ENCODE measurements at regions not wholly inside any gene's neighbourhood (a gene's known extent, or its start where the extent isn't known, plus 50 kb on each side); places are given as distances from the start of the nearest gene placed in this dataset.

GRCh38 chr12:19572920-19573558 lies 133.7 kb downstream of the AEBP2 start:
- intact Hi-C loops (cut with DNase I), result loop anchor here (5.0 kb wide), 1 partner anchor 69 kb away; no protein-coding TSS in a partner anchor
- H3K36me3 ChIP-seq, result no peaks in the 10 kb centered on the region
- H3K4me3 ChIP-seq, result no peak overlapping the region
- peak; percentile 34 for DNase-seq
- H3K9ac ChIP-seq (ENCODE audit: low read depth in 2 of 2, low read length in 2 of 2), result no peak overlapping the region
- H3K4me1 ChIP-seq, result no peaks in the 10 kb centered on the region
- no peaks in the 10 kb centered on the region for H3K9me3 ChIP-seq
- peak; percentile 19 for TF ChIP-seq CTCF (IDR thresholded peaks at IDR 0.05)
- H3K27ac ChIP-seq, result no peak overlapping the region
- no peaks in the 10 kb centered on the region for H3K27me3 ChIP-seq

- no peak for TF ChIP-seq CTCF (IDR thresholded peaks at IDR 0.05)
- no peak overlapping the region for H3K9ac ChIP-seq (ENCODE audit: low read depth in 2 of 2, low read length in 2 of 2)
- H3K27ac ChIP-seq, result no peak overlapping the region
- intact Hi-C loops (cut with DNase I), result loop anchor here (5.0 kb wide), 1 partner anchor 68 kb away; no protein-coding TSS in a partner anchor
- H3K4me1 ChIP-seq, result no peaks in the 10 kb centered on the region
- H3K27me3 ChIP-seq, result no peaks in the 10 kb centered on the region
- no peaks in the 10 kb centered on the region for H3K36me3 ChIP-seq
- no peaks in the 10 kb centered on the region for H3K9me3 ChIP-seq
- no peak overlapping the region for H3K4me3 ChIP-seq
- no peak for DNase-seq
Observed at GRCh38 chr12:19573866-19574265, 134.6 kb downstream of the AEBP2 start.

GRCh38 chr12:19574601-19575000 lies 135.3 kb downstream of the AEBP2 start:
- Histone ChIP-seq H3K9me3 (no peaks in the 10 kb centered on the region), H3K9ac (ENCODE audit: low read depth in 2 of 2, low read length in 2 of 2) (no peak overlapping the region), H3K36me3 (no peaks in the 10 kb centered on the region), H3K27ac (no peak overlapping the region), H3K4me1 (no peaks in the 10 kb centered on the region), H3K27me3 (no peaks in the 10 kb centered on the region), H3K4me3 (no peak overlapping the region)
- intact Hi-C loops (cut with DNase I), result loop anchor here (5.0 kb wide), 1 partner anchor 68 kb away; no protein-coding TSS in a partner anchor
- TF ChIP-seq CTCF (IDR thresholded peaks at IDR 0.05), result no peak
- DNase-seq, result no peak

GRCh38 chr12:19575337-19576243 lies 136.3 kb downstream of the AEBP2 start:
- Histone ChIP-seq H3K27me3 (no peaks in the 10 kb centered on the region), H3K36me3 (no peaks in the 10 kb centered on the region), H3K27ac (no peak overlapping the region), H3K9ac (ENCODE audit: low read depth in 2 of 2, low read length in 2 of 2) (no peak overlapping the region), H3K4me1 (no peaks in the 10 kb centered on the region), H3K4me3 (no peak overlapping the region), H3K9me3 (no peaks in the 10 kb centered on the region)
- intact Hi-C loops (cut with DNase I), result no loop called here
- TF ChIP-seq CTCF (IDR thresholded peaks at IDR 0.05), result no peak
- DNase-seq, result peak; percentile 23

GRCh38 chr12:19576506-19577280 lies 137.4 kb downstream of the AEBP2 start:
- H3K27ac ChIP-seq, result no peak overlapping the region
- no peak overlapping the region for H3K4me3 ChIP-seq
- no peaks in the 10 kb centered on the region for H3K27me3 ChIP-seq
- DNase-seq, result no peak
- intact Hi-C loops (cut with DNase I), result no loop called here
- H3K9me3 ChIP-seq, result no peaks in the 10 kb centered on the region
- TF ChIP-seq CTCF (IDR thresholded peaks at IDR 0.05), result no peak
- no peaks in the 10 kb centered on the region for H3K4me1 ChIP-seq
- H3K36me3 ChIP-seq, result no peaks in the 10 kb centered on the region
- H3K9ac ChIP-seq (ENCODE audit: low read depth in 2 of 2, low read length in 2 of 2), result no peak overlapping the region

Data from colonic mucosa (tissue), 4 donors.